Transverse colon (tissue), 4 donors: ENCODE measurements at regions not wholly inside any gene's neighbourhood (a gene's known extent, or its start where the extent isn't known, plus 50 kb on each side); places are given as distances from the start of the nearest gene placed in this dataset.

Experiments
- DNase-seq: peaks from one replicate; pipeline ENCODE4 v3.0.0-alpha.2; 2019
- H3K27ac ChIP-seq, 4 donors: fragments of 200-600 bp; sonication (generic); 2 replicates each; pipeline ENCODE4 v1.5.1; 2016 to 2018; ENCODE audit warnings: inconsistent platforms in 4 of 4
- H3K27me3 ChIP-seq: fragments of 200-600 bp; sonication (generic); 2 replicates; pipeline ENCODE4 v1.5.1; 2017; ENCODE audit warnings: inconsistent platforms
- H3K36me3 ChIP-seq, 4 donors: fragments of 200-600 bp; sonication (generic); 2 replicates each; pipeline ENCODE4 v1.5.1; 2017 to 2019; ENCODE audit warnings: inconsistent platforms in 4 of 4
- H3K4me1 ChIP-seq, 4 donors: fragments of 200-600 bp; sonication (generic); 2 replicates each; pipeline ENCODE4 v1.5.1; 2017 to 2020; ENCODE audit warnings: inconsistent platforms in 4 of 4
- H3K4me3 ChIP-seq, 4 donors: fragments of 200-600 bp; sonication (generic); 1 replicate in 1 of 4; 2 replicates in 3 of 4; pipeline versions ENCODE4 v1.5.1 to v1.6.1; 2017 to 2019; ENCODE audit warnings: inconsistent platforms in 4 of 4
- H3K9me3 ChIP-seq, 2 donors: fragments of 200-600 bp; sonication (generic); 2 replicates each; pipeline ENCODE4 v1.5.1; 2017 to 2019; ENCODE audit warnings: inconsistent platforms in 2 of 2
- EP300 ChIP-seq: sonication (generic); formaldehyde crosslinking; IDR thresholded peaks from one replicate; pipeline ENCODE4 v1.6.1; 2017; ENCODE audit warnings: antibody characterized with exemption, low read depth
- POLR2A ChIP-seq: fragments of 450-650 bp; IDR thresholded peaks from one replicate; pipeline ENCODE4 v1.6.1; 2016; ENCODE audit warnings: antibody characterized with exemption, mild to moderate bottlenecking, moderate library complexity
- POLR2AphosphoS5 ChIP-seq, 3 donors: sonication (generic); formaldehyde crosslinking; IDR thresholded peaks; one replicate each; pipeline ENCODE4 v1.6.1; 2016; ENCODE audit warnings: antibody characterized with exemption in 3 of 3
- WGBS, 2 donors: methylation state at CpG; one replicate each; pipeline ENCODE4 v1.1.5; 2018; ENCODE audit warnings: low coverage in 1 of 2; 5-methylcytosine and 5-hydroxymethylcytosine counted together
- in situ Hi-C, 4 donors: fragments of 200-750 bp; cut with MboI; loops; one replicate each; pipeline versions ENCODE4 v1.15.0 to v1.15.1; 2017; ENCODE audit warnings: low sequenced_read_pairs in 3 of 4, low pct_ligation_motif_present in 1 of 4, low pct_unique_long_range_greater_than_20kb in 1 of 4
- intact Hi-C: fragments of 100-400 bp; cut with DNase I; formaldehyde crosslinking; loops from one replicate; pipeline ENCODE4 v1.15.1; 2023; ENCODE audit warnings: low total_unique reads
- TF ChIP-seq, protein P1 (sequence below), 5 experiments: fragments of 200-600 bp in 3 of 5; fragments of 450-650 bp in 2 of 5; sonication (generic) in 3 of 5; IDR thresholded peaks; 1 replicate in 2 of 5; 2 replicates in 3 of 5; pipeline ENCODE4 v1.5.1; 2016 to 2017; ENCODE audit warnings: antibody characterized with exemption in 5 of 5, inconsistent platforms in 3 of 5, mild to moderate bottlenecking in 2 of 5, moderate library complexity in 1 of 5

- WGBS, 2 donors: 70 to 90% methylated on average over 1 to 3 of the region's 3 CpGs
- Histone ChIP-seq H3K27me3 (no peaks in the 10 kb centered on the region), H3K9me3 (no peaks in the 10 kb centered on the region), H3K4me3 (no peak overlapping the region), H3K36me3 (no peaks in the 10 kb centered on the region), H3K27ac (no peak overlapping the region), H3K4me1 (no peaks in the 10 kb centered on the region)
- intact Hi-C loops: no loop called here
- TF ChIP-seq POLR2A (no peak), EP300 (no peak), POLR2AphosphoS5 (IDR thresholded peaks at IDR 0.05) (no peak)
- TF ChIP-seq, protein P1, sequence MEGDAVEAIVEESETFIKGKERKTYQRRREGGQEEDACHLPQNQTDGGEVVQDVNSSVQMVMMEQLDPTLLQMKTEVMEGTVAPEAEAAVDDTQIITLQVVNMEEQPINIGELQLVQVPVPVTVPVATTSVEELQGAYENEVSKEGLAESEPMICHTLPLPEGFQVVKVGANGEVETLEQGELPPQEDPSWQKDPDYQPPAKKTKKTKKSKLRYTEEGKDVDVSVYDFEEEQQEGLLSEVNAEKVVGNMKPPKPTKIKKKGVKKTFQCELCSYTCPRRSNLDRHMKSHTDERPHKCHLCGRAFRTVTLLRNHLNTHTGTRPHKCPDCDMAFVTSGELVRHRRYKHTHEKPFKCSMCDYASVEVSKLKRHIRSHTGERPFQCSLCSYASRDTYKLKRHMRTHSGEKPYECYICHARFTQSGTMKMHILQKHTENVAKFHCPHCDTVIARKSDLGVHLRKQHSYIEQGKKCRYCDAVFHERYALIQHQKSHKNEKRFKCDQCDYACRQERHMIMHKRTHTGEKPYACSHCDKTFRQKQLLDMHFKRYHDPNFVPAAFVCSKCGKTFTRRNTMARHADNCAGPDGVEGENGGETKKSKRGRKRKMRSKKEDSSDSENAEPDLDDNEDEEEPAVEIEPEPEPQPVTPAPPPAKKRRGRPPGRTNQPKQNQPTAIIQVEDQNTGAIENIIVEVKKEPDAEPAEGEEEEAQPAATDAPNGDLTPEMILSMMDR (IDR thresholded peaks at IDR 0.05): no peak
- no peak for DNase-seq
- in situ Hi-C loops: no loop called here
These were observed 364.3 kb upstream of the CCDC196 start for GRCh38 chr14:66121859-66122258.

- intact Hi-C loops (no loop called here), in situ Hi-C loops (no loop called here)
- no peak overlapping the region for H3K4me3 ChIP-seq
- no peak overlapping the region for H3K27ac ChIP-seq
- H3K9me3 ChIP-seq: no peaks in the 10 kb centered on the region
- TF ChIP-seq POLR2A: no peak
- no peak for TF ChIP-seq POLR2AphosphoS5 (IDR thresholded peaks at IDR 0.05)
- TF ChIP-seq EP300: no peak
- TF ChIP-seq, protein P1 (IDR thresholded peaks at IDR 0.05): no peak
- H3K4me1 ChIP-seq: no peaks in the 10 kb centered on the region
- 87 to 92% methylated on average over 2 of the region's 2 CpGs for WGBS, 2 donors
- H3K27me3 ChIP-seq: no peaks in the 10 kb centered on the region
- no peaks in the 10 kb centered on the region for H3K36me3 ChIP-seq
- DNase-seq: no peak
These were observed 356.9 kb upstream of the CCDC196 start for GRCh38 chr14:66129224-66129623.

- intact Hi-C loops (no loop called here), in situ Hi-C loops (no loop called here)
- no peaks in the 10 kb centered on the region for H3K36me3 ChIP-seq
- no peak overlapping the region for H3K4me3 ChIP-seq
- no peaks in the 10 kb centered on the region for H3K4me1 ChIP-seq
- TF ChIP-seq, protein P1 (IDR thresholded peaks at IDR 0.05): no peak
- TF ChIP-seq EP300: no peak
- no peak for TF ChIP-seq POLR2A
- no peak for TF ChIP-seq POLR2AphosphoS5 (IDR thresholded peaks at IDR 0.05)
- no peak overlapping the region for H3K27ac ChIP-seq
- WGBS, 2 donors: 85 to 94% methylated on average over 4 of the region's 4 CpGs
- no peaks in the 10 kb centered on the region for H3K27me3 ChIP-seq
- no peaks in the 10 kb centered on the region for H3K9me3 ChIP-seq
- DNase-seq: no peak
These were observed 355.1 kb upstream of the CCDC196 start for GRCh38 chr14:66131111-66131510.

DNA sequence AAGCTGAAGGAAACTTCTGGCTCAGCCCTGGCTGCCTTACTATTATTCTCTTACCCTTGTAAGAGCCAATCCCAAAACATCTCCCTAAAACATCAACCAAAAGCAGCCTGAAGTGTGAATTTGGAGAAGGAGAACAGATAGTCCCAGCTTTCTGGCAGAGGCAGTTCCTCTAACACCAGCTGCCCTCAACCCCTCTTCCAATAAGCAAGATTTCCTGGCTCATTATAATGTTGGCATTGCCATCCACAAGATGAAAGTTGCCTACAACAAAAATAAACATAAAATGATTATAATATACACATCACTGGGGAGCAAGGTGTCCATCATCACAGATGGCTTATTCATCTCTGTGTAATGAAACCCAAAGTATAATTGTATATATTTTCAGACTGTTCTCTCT lies 352.5 kb upstream of the CCDC196 start:
- in situ Hi-C loops: no loop called here
- H3K27me3 ChIP-seq: no peaks in the 10 kb centered on the region
- no peak for DNase-seq
- H3K27ac ChIP-seq: no peak overlapping the region
- no peaks in the 10 kb centered on the region for H3K4me1 ChIP-seq
- no peaks in the 10 kb centered on the region for H3K36me3 ChIP-seq
- H3K4me3 ChIP-seq: no peak overlapping the region
- H3K9me3 ChIP-seq: no peaks in the 10 kb centered on the region
- intact Hi-C loops: no loop called here
- TF ChIP-seq EP300: no peak
- TF ChIP-seq POLR2A: no peak
- TF ChIP-seq POLR2AphosphoS5 (IDR thresholded peaks at IDR 0.05): no peak
- TF ChIP-seq, protein P1 (IDR thresholded peaks at IDR 0.05): no peak
